ENCODE measurements at regions not wholly inside any gene's neighbourhood (a gene's known extent, or its start where the extent isn't known, plus 50 kb on each side); places are given as distances from the start of the nearest gene placed in this dataset.

DNA sequence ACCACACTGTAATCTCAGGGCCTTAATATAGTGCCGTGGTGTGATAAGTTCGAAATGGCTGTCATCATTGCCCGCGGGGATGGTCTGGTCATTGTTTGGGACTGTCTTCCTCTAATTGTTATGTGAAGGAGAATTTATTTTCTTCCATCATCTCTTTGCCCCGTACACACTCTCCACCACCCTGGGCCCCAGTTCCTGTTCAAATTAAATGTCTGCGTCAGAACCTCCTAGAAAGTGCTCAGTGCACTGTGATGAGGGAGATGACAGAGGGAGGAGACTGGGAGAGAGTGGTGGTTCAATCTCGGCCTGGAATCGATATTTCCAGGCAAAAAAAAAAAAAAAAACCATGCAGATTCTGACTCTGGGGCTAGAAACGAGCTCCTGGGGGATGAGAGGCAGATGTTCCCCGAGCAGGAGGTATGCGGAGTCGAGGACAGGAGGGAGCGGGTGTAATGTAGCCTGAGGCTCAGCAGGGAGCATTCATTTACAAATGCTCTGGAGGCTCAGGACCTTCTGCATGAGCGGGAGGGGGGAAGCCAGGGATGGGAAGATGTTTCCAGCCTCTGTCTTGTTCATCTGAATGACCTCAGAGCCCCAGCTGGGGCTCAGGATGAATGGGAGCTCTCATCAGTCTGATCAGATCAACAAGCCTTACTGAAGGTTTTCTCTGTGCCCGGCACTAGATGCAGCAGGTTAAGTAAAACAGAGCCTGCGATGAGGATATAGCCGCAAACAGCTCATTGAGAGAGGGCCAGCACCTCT lies 219.5 kb downstream of the TBX5 start:
- intact Hi-C loops (cut with DNase I; ENCODE audit: low total_unique reads): no loop called here
- DNase-seq: no peak
- Histone ChIP-seq H3K27ac (no peak overlapping the region), H3K36me3 (ENCODE audit: low read depth, missing control alignments) (no peaks in the 10 kb centered on the region), H3K4me1 (no peaks in the 10 kb centered on the region), H3K9me3 (no peaks in the 10 kb centered on the region), H3K27me3 (no peaks in the 10 kb centered on the region), H3K4me3 (no peak overlapping the region)
- TF ChIP-seq, protein P1, sequence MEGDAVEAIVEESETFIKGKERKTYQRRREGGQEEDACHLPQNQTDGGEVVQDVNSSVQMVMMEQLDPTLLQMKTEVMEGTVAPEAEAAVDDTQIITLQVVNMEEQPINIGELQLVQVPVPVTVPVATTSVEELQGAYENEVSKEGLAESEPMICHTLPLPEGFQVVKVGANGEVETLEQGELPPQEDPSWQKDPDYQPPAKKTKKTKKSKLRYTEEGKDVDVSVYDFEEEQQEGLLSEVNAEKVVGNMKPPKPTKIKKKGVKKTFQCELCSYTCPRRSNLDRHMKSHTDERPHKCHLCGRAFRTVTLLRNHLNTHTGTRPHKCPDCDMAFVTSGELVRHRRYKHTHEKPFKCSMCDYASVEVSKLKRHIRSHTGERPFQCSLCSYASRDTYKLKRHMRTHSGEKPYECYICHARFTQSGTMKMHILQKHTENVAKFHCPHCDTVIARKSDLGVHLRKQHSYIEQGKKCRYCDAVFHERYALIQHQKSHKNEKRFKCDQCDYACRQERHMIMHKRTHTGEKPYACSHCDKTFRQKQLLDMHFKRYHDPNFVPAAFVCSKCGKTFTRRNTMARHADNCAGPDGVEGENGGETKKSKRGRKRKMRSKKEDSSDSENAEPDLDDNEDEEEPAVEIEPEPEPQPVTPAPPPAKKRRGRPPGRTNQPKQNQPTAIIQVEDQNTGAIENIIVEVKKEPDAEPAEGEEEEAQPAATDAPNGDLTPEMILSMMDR (IDR thresholded peaks at IDR 0.05): no peak
- TF ChIP-seq POLR2A (IDR thresholded peaks at IDR 0.05): no peak
- 42 to 47% methylated on average over 17 of the region's 17 CpGs for WGBS, 2 donors

DNA sequence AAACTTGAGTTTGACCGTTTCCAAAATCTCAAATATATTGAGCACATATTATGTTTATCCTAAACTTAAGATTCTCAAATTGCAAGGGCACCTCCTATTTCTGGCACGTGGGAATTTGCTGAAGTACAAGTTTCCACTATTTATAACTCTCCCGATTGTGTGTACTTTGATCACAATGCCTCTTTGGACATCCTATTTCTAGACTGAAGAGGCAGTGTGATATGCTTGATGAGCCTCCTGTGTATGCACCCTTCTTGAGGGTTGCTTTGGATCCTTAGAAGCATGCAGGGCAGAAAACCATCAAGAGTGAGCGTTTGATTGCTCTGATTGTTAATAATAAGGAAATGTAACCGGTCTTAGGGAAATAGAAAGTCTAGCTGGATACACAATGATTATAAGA lies 218.9 kb upstream of the RBM19 start:
- DNase-seq: no peak
- no peak overlapping the region for H3K27ac ChIP-seq
- no peak for TF ChIP-seq POLR2A (IDR thresholded peaks at IDR 0.05)
- TF ChIP-seq, protein P1 (IDR thresholded peaks at IDR 0.05): no peak
- 69 to 74% methylated on average over 5 of the region's 5 CpGs for WGBS, 2 donors
- no peaks in the 10 kb centered on the region for H3K9me3 ChIP-seq
- H3K27me3 ChIP-seq: no peaks in the 10 kb centered on the region
- no peaks in the 10 kb centered on the region for H3K36me3 ChIP-seq (ENCODE audit: low read depth, missing control alignments)
- no peaks in the 10 kb centered on the region for H3K4me1 ChIP-seq
- intact Hi-C loops (cut with DNase I; ENCODE audit: low total_unique reads): no loop called here
- no peak overlapping the region for H3K4me3 ChIP-seq

DNA sequence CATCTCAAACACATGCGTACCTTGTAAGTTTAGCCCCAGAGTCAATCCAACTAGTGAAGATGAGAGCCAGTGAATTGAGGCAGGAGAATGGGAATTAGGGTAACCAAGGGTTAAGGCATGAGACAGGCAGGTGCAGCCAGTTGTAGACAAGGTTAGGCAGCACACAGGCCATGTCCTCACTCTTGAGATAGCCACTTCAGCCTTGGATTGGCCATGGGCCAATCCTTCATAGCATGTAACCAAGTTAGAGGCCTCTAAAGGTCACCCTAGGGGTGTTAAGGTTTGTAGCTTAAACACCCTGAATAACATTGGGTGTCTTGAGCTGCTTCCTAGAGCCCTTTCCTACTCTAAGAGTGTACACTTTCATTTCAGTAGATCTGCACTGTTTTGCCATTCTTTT lies 208.2 kb upstream of the RBM19 start:
- Histone ChIP-seq H3K36me3 (ENCODE audit: low read depth, missing control alignments) (no peaks in the 10 kb centered on the region), H3K4me1 (no peaks in the 10 kb centered on the region), H3K4me3 (no peak overlapping the region), H3K27me3 (no peaks in the 10 kb centered on the region), H3K9me3 (no peaks in the 10 kb centered on the region), H3K27ac (no peak overlapping the region)
- TF ChIP-seq, protein P1 (IDR thresholded peaks at IDR 0.05): no peak
- TF ChIP-seq POLR2A (IDR thresholded peaks at IDR 0.05): no peak
- intact Hi-C loops (cut with DNase I; ENCODE audit: low total_unique reads): no loop called here
- WGBS, 2 donors: 96 to 100% methylated on average over 1 of the region's 1 CpG
- no peak for DNase-seq

DNA sequence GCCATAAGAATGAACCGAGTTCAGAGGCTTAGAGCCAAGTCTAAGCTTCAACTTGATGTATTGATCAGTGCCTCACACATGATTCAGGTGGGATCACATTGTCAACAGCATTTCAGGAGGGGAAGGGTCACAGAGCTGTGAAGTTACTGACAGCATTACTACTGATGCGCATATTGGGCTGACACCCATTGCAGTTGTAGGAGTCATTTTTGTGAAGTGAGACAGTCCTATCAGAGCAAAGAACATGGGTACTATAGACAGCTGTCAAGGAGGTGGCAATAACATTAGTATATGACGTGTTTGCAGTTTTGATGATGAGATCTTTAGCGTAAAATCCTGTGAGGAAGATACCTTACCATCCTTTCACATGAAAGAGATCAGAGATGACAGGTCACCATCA lies 206.0 kb upstream of the RBM19 start:
- intact Hi-C loops (cut with DNase I; ENCODE audit: low total_unique reads): no loop called here
- TF ChIP-seq, protein P1 (IDR thresholded peaks at IDR 0.05): no peak
- no peak for TF ChIP-seq POLR2A (IDR thresholded peaks at IDR 0.05)
- H3K27ac ChIP-seq: no peak overlapping the region
- no peak for DNase-seq
- H3K4me1 ChIP-seq: no peaks in the 10 kb centered on the region
- H3K36me3 ChIP-seq (ENCODE audit: low read depth, missing control alignments): no peaks in the 10 kb centered on the region
- no peaks in the 10 kb centered on the region for H3K9me3 ChIP-seq
- WGBS, 2 donors: 88 to 93% methylated on average over 4 of the region's 4 CpGs
- H3K4me3 ChIP-seq: no peak overlapping the region
- no peaks in the 10 kb centered on the region for H3K27me3 ChIP-seq

DNA sequence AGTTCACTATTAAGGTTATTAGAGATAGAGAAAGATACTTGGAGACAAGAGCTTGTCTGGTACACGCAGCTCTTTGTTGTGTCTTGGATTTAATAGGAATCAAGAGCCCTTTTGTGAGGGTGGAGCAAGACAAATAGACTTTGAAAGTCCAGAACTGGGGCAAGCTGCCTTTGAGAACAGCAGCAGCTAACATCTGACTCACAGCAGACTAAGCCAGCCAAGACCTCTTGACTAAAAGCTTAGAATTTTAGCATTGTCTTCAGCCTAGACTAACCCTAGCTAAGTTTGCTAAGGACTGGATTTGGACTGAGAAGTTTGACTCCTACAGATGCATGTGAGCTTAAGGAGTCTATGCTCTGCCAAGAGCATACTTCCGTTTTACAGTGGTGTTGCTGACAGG lies 201.9 kb upstream of the RBM19 start:
- TF ChIP-seq, protein P1 (IDR thresholded peaks at IDR 0.05): no peak
- no peak for TF ChIP-seq POLR2A (IDR thresholded peaks at IDR 0.05)
- no peak overlapping the region for H3K4me3 ChIP-seq
- H3K27me3 ChIP-seq: no peaks in the 10 kb centered on the region
- 73 to 91% methylated on average over 2 of the region's 2 CpGs for WGBS, 2 donors
- H3K4me1 ChIP-seq: no peaks in the 10 kb centered on the region
- H3K27ac ChIP-seq: no peak overlapping the region
- H3K36me3 ChIP-seq (ENCODE audit: low read depth, missing control alignments): no peaks in the 10 kb centered on the region
- no peaks in the 10 kb centered on the region for H3K9me3 ChIP-seq
- DNase-seq: no peak
- intact Hi-C loops (cut with DNase I; ENCODE audit: low total_unique reads): no loop called here

Data from testis (tissue), 2 donors.